AG04450 (cell line): ENCODE measurements at regions not wholly inside any gene's neighbourhood (a gene's known extent, or its start where the extent isn't known, plus 50 kb on each side); places are given as distances from the start of the nearest gene placed in this dataset.

Experiments
- CTCF ChIA-PET: fragments of 300-600, 350-600 bp; formaldehyde crosslinking; extraction: SDS; loops from one replicate; lab custom pipeline; 2022; ENCODE audit warnings: antibody characterized with exemption, inconsistent platforms; lab: Charles Lee
- POLR2A ChIA-PET: fragments of 350-600 bp; formaldehyde crosslinking; extraction: SDS; loops from one replicate; lab custom pipeline; 2021; ENCODE audit warnings: antibody characterized with exemption, inconsistent platforms; lab: Yijun Ruan, JAX
- DNase-seq: peaks from one replicate; pipeline ENCODE4 v3.0.0-alpha.2; 2011; ENCODE audit warnings: low read depth, low spot score
- H3K27ac ChIP-seq: one replicate; pipeline ENCODE4 v1.5.1; 2012; ENCODE audit warnings: low read depth, low read length, control low read depth
- H3K27me3 ChIP-seq: one replicate; pipeline ENCODE4 v1.6.0; 2012; ENCODE audit warnings: low read length; ENCODE audit not compliant: control insufficient read depth, insufficient read depth
- H3K4me3 ChIP-seq: 2 replicates; pipeline ENCODE4 v1.5.1; 2011; ENCODE audit warnings: mild to moderate bottlenecking, low read depth, low read length, control low read depth
- H3K9me3 ChIP-seq: 2 replicates; pipeline ENCODE4 v1.5.1; 2012; ENCODE audit warnings: low read length; ENCODE audit not compliant: control insufficient read depth, insufficient read depth
- TF ChIP-seq, protein P1 (sequence below): IDR thresholded peaks from 2 replicates; pipeline ENCODE4 v1.5.1; 2011; ENCODE audit warnings: low read depth, low read length, control low read depth, inconsistent platforms

DNA sequence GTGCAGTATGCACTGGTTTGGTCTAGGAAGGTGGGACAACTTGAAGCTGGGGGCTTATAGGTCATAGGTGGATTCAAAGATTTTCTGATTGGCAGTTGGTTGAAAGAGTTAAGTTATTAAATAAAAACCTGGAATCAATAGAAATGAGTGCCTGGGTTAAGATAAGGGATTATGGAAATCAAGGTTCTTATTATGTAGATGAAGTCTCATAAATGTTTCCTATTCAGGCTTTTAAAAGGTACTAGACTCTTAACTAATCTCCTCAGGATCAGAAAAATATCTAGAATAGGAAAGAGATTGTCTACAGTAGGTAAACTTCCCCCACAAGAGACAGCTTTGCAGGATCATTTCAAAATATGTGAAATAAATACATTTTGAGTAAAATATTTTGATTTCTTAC lies 163.3 kb upstream of the FBN2 start:
- CTCF ChIA-PET = no interaction called here

DNA sequence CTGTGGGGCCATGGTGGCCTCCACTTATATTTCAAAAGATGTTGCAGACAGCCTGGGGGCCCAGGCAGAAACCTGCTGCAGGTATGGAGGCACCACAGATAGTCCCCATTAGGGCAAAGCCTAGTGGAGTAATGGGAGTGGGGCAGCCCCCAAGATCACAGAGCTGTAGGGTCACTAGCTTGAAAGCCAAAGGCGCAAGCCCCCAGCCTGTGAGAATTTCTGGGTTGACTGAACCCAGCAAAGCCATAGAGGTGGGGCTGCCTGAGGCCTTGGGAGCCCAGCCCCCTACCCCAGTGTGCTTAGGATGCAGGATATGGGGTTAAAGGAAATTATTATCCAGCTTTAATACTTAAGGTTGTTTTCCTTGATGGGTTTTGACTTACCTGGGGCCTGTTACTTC lies 165.3 kb upstream of the FBN2 start:
- no peak overlapping the region for H3K27ac ChIP-seq
- H3K27me3 ChIP-seq = no peaks in the 10 kb centered on the region
- no peak overlapping the region for H3K4me3 ChIP-seq
- ChIA-PET POLR2A (no interaction called here), CTCF (no interaction called here)
- no peaks in the 10 kb centered on the region for H3K9me3 ChIP-seq
- no peak for DNase-seq
- TF ChIP-seq, protein P1, sequence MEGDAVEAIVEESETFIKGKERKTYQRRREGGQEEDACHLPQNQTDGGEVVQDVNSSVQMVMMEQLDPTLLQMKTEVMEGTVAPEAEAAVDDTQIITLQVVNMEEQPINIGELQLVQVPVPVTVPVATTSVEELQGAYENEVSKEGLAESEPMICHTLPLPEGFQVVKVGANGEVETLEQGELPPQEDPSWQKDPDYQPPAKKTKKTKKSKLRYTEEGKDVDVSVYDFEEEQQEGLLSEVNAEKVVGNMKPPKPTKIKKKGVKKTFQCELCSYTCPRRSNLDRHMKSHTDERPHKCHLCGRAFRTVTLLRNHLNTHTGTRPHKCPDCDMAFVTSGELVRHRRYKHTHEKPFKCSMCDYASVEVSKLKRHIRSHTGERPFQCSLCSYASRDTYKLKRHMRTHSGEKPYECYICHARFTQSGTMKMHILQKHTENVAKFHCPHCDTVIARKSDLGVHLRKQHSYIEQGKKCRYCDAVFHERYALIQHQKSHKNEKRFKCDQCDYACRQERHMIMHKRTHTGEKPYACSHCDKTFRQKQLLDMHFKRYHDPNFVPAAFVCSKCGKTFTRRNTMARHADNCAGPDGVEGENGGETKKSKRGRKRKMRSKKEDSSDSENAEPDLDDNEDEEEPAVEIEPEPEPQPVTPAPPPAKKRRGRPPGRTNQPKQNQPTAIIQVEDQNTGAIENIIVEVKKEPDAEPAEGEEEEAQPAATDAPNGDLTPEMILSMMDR = no peak

More for the DNA sequence above, 163.3 kb upstream of the FBN2 start:
- no peak for DNase-seq
- H3K27me3 ChIP-seq = no peaks in the 10 kb centered on the region
- H3K27ac ChIP-seq = no peak overlapping the region
- TF ChIP-seq, protein P1 = no peak
- H3K4me3 ChIP-seq = no peak overlapping the region
- POLR2A ChIA-PET = no interaction called here
- H3K9me3 ChIP-seq = no peaks in the 10 kb centered on the region

DNA sequence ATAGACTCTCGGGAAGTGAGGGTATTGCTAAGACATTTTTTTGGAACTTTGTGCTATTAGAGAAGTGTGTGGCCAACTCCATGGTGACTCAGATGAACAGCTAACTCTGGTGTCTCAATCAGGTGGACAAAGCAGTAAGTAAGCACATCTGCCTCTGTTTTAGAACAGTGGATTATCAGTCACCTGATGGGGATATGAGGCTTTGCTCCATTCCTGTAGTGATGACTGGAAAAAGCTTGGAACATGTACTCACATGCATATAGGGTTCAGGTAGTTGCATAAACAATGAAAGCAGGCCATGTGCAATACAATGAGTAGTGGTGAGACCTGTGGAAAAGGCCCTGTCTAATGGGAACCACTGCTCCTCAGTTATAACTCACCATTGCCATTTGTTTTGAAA lies 168.2 kb upstream of the FBN2 start:
- no peak overlapping the region for H3K4me3 ChIP-seq
- ChIA-PET POLR2A (no interaction called here), CTCF (no interaction called here)
- no peak for DNase-seq
- H3K9me3 ChIP-seq = no peaks in the 10 kb centered on the region
- TF ChIP-seq, protein P1 = no peak
- H3K27me3 ChIP-seq = no peaks in the 10 kb centered on the region
- no peak overlapping the region for H3K27ac ChIP-seq

DNA sequence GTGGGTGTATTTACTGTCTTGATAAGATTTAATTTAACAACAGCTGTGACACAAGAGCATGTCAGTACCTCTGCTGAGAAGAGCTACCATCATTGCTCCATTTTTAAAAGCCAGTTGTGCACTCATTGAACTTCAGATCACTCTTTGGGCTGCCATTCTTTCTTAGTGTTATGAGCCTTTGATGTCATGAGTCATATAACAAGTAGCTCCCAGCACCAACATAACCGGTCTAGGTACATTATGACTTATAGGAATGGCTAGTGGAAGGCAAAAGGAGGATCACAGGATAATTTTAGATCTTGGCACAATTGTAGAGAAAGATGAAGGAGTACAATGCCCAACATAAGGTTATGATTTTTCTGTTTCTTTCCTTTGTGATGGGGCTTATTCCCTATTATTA lies 170.8 kb upstream of the FBN2 start:
- Histone ChIP-seq H3K4me3 (no peak overlapping the region), H3K27ac (no peak overlapping the region), H3K9me3 (no peaks in the 10 kb centered on the region), H3K27me3 (no peaks in the 10 kb centered on the region)
- ChIA-PET POLR2A (interaction anchor here (0.6 kb wide), 1 partner anchor 195 kb away, joined by 3 read pairs; no protein-coding TSS in a partner anchor), CTCF (no interaction called here)
- TF ChIP-seq, protein P1 = no peak
- DNase-seq = no peak

DNA sequence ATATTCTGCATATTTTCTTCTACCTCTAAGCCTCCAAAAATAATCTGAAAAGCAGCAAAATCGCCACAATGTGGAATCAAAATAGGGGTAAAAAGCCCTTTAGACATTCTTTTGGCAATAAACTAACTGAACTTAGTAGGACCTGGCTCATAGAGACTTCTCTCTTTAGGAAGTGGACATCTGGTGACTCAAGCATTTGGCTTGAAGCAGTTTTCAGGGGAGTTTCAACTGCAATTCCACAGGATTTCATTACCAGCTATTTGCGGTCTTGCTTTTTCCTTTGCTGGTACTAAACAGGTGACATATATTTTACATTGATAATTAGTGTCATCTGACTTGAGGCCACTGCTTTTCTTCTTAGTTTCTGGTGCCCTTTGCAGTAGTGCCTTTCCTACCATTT lies 173.2 kb upstream of the FBN2 start:
- H3K27me3 ChIP-seq = no peaks in the 10 kb centered on the region
- POLR2A ChIA-PET = no interaction called here
- H3K27ac ChIP-seq = no peak overlapping the region
- no peak for DNase-seq
- no peaks in the 10 kb centered on the region for H3K9me3 ChIP-seq
- TF ChIP-seq, protein P1 = no peak
- no peak overlapping the region for H3K4me3 ChIP-seq
- CTCF ChIA-PET = no interaction called here
